ENCODE measurements at regions not wholly inside any gene's neighbourhood (a gene's known extent, or its start where the extent isn't known, plus 50 kb on each side); places are given as distances from the start of the nearest gene placed in this dataset.

GRCh38 chr13:39144391-39144790 is 106.1 kb downstream of the NHLRC3 start:
- H3K4me1 Mint-ChIP-seq, result peaks cover 14% of the 10 kb centered on the region
- H3K4me3 Mint-ChIP-seq, result no peak overlapping the region
- peaks cover 54% of the 10 kb centered on the region for H3K27me3 Mint-ChIP-seq
- ATAC-seq (no peak), DNase-seq (no peak)
- no peaks in the 10 kb centered on the region for H3K9me3 Mint-ChIP-seq
- H3K27ac Mint-ChIP-seq, result no peak overlapping the region

- H3K9me3 Mint-ChIP-seq, result no peaks in the 10 kb centered on the region
- ATAC-seq (no peak), DNase-seq (no peak)
- H3K27ac Mint-ChIP-seq, result no peak overlapping the region
- peaks cover 14% of the 10 kb centered on the region for H3K4me1 Mint-ChIP-seq
- H3K27me3 Mint-ChIP-seq, result peaks cover 54% of the 10 kb centered on the region
- H3K4me3 Mint-ChIP-seq, result no peak overlapping the region
Observed at GRCh38 chr13:39144941-39145533, 106.8 kb downstream of the NHLRC3 start.

DNA sequence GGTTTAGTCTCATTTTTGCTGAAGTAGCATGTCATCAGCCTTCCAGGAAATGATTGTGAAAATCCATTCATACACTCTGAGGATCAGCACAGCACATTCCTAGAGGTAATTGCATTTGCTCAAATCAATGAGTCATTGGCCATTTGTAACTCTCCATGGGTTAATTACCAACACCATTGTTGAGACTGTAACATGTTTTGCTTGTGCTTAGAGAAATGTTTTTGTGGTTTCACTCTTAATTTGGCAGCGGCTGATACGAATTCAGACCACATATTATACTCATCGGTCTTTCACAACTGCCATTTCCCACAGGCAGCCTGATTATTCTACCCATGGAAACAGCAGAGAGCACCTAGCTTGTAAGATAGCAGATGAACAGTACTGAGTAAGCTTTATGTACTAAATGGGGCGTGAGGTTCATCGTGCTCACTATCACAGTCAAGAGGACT is 110.3 kb downstream of the NHLRC3 start:
- Mint-ChIP-seq H3K4me1 (peaks cover 14% of the 10 kb centered on the region), H3K4me3 (no peak overlapping the region), H3K9me3 (no peaks in the 10 kb centered on the region), H3K27me3 (peaks cover 46% of the 10 kb centered on the region), H3K27ac (no peak overlapping the region)
- no peak for DNase-seq
- ATAC-seq, result peak; percentile 60

DNA sequence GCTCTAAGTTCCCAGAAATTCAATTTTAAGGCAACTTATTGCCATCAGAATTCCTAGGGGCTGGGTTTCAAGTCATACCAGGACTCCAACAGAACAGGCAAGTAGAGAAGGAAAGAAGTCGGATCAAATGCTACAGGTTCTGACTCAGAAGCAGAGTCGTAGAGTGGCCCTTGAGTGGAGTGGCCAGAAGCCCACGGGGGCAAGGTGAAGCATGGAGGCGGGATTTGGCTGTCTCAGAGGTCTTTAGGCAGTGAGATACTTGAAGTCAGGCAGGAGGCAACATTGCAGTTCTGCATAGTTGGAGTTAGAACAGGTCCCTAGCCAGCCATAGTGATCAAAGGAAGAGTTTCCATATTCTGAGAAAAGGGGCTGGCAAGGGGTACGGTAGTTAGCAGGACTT is 111.6 kb downstream of the NHLRC3 start:
- ATAC-seq (no peak), DNase-seq (no peak)
- H3K4me1 Mint-ChIP-seq, result peaks cover 14% of the 10 kb centered on the region
- H3K4me3 Mint-ChIP-seq, result no peak overlapping the region
- no peaks in the 10 kb centered on the region for H3K9me3 Mint-ChIP-seq
- peaks cover 34% of the 10 kb centered on the region for H3K27me3 Mint-ChIP-seq
- H3K27ac Mint-ChIP-seq, result no peak overlapping the region

DNA sequence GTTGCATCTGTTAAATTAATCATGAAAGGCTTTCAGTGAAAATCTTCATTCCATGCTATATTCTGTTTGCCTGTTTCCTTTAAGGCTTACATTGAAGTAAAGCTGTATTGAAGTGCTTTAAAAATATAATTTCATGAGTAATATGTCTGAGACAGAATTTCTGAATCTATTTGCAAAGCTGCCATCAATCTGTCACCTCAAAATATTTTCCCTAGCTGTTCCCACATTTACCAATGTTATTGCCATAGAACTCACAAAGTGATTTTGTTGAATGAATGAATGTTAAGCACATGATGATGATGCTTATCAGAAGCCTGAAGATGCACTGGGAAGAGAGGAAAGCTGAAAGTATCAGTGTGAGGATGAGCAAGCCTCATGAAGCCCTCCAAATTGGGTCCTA is 115.8 kb downstream of the NHLRC3 start:
- DNase-seq, result no peak
- Mint-ChIP-seq H3K9me3 (no peaks in the 10 kb centered on the region), H3K27ac (no peak overlapping the region), H3K4me1 (no peaks in the 10 kb centered on the region), H3K4me3 (no peak overlapping the region), H3K27me3 (peaks cover 22% of the 10 kb centered on the region)
- ATAC-seq, result no peak

GRCh38 chr13:39159393-39159792 is 121.1 kb downstream of the NHLRC3 start:
- DNase-seq (no peak), ATAC-seq (no peak)
- no peaks in the 10 kb centered on the region for H3K4me1 Mint-ChIP-seq
- H3K27ac Mint-ChIP-seq, result no peak overlapping the region
- H3K4me3 Mint-ChIP-seq, result no peak overlapping the region
- peaks cover 26% of the 10 kb centered on the region for H3K27me3 Mint-ChIP-seq
- no peaks in the 10 kb centered on the region for H3K9me3 Mint-ChIP-seq

DNA sequence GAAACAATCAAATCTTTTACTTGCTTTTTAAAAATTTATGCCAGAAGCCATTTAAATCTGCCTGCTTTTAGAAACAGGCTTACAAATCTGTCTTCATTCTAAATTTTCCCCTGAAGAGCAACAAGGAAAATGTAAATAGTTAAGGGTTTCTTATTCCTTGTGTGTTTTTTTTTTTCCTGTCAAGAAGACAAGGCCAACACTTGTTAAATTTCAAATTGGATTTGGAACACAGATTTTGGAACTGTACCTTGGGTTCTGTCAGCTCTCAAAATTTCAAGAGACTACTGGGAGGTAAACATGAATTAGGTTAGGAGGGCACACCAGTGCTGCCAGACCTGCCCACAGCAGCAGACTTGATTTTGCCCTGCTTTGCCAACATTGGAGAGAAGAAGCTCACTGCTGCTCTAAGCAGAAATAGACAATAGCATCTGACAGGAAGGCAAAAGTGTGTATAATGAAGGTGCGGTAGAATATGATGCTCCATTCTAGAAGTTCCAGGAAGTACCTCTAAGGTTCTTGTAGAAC is 121.7 kb downstream of the NHLRC3 start:
- no peaks in the 10 kb centered on the region for H3K4me1 Mint-ChIP-seq
- H3K4me3 Mint-ChIP-seq, result no peak overlapping the region
- no peak overlapping the region for H3K27ac Mint-ChIP-seq
- H3K27me3 Mint-ChIP-seq, result peaks cover 28% of the 10 kb centered on the region
- DNase-seq (no peak), ATAC-seq (no peak)
- no peaks in the 10 kb centered on the region for H3K9me3 Mint-ChIP-seq

GRCh38 chr13:39167018-39167417 is 128.8 kb downstream of the NHLRC3 start:
- Mint-ChIP-seq H3K9me3 (no peaks in the 10 kb centered on the region), H3K27me3 (peaks cover 5% of the 10 kb centered on the region), H3K4me3 (no peak overlapping the region), H3K4me1 (no peaks in the 10 kb centered on the region), H3K27ac (no peak overlapping the region)
- no peak for DNase-seq
- no peak for ATAC-seq

- ATAC-seq (no peak), DNase-seq (no peak)
- H3K27ac Mint-ChIP-seq, result no peak overlapping the region
- no peaks in the 10 kb centered on the region for H3K9me3 Mint-ChIP-seq
- H3K27me3 Mint-ChIP-seq, result peaks cover 12% of the 10 kb centered on the region
- H3K4me3 Mint-ChIP-seq, result no peak overlapping the region
- H3K4me1 Mint-ChIP-seq, result no peaks in the 10 kb centered on the region
Observed at GRCh38 chr13:39170711-39171110, 132.5 kb downstream of the NHLRC3 start.

DNA sequence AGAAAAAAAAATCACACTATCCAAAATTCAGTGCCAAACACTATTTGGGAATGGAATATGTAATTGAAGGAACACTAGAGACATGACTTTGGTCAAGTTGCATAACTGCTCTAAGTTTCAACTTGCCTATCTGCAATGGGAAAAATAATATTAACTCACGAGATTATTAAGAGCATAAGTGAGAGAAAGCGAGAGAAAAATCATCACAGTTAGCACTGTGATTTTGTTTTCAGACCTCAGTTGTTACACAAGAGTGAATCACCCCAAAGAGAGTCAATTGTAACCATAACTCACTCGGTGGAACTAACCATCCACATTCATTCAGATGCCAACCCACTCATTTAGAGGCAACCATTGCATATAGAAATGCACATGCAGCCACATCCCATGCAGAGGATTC is 147.1 kb downstream of the NHLRC3 start:
- Mint-ChIP-seq H3K4me1 (no peaks in the 10 kb centered on the region), H3K27ac (no peak overlapping the region), H3K4me3 (no peak overlapping the region), H3K27me3 (peaks cover 29% of the 10 kb centered on the region), H3K9me3 (no peaks in the 10 kb centered on the region)
- DNase-seq (no peak), ATAC-seq (no peak)

- Mint-ChIP-seq H3K4me3 (no peak overlapping the region), H3K4me1 (no peaks in the 10 kb centered on the region), H3K27ac (no peak overlapping the region), H3K9me3 (no peaks in the 10 kb centered on the region), H3K27me3 (peaks cover 23% of the 10 kb centered on the region)
- DNase-seq (no peak), ATAC-seq (no peak)
Observed at GRCh38 chr13:39186205-39186875, 148.1 kb downstream of the NHLRC3 start.

- Mint-ChIP-seq H3K4me1 (no peaks in the 10 kb centered on the region), H3K27ac (no peak overlapping the region), H3K4me3 (no peak overlapping the region), H3K9me3 (no peaks in the 10 kb centered on the region), H3K27me3 (peaks cover 40% of the 10 kb centered on the region)
- ATAC-seq (no peak), DNase-seq (no peak)
Observed at GRCh38 chr13:39189778-39190177, 151.5 kb downstream of the NHLRC3 start.

- ATAC-seq (peak; percentile 70), DNase-seq (no peak)
- H3K27ac Mint-ChIP-seq, result no peak overlapping the region
- H3K27me3 Mint-ChIP-seq, result peaks cover 26% of the 10 kb centered on the region
- H3K4me1 Mint-ChIP-seq, result no peaks in the 10 kb centered on the region
- no peak overlapping the region for H3K4me3 Mint-ChIP-seq
- no peaks in the 10 kb centered on the region for H3K9me3 Mint-ChIP-seq
Observed at GRCh38 chr13:39196965-39197646, 158.8 kb downstream of the NHLRC3 start.

DNA sequence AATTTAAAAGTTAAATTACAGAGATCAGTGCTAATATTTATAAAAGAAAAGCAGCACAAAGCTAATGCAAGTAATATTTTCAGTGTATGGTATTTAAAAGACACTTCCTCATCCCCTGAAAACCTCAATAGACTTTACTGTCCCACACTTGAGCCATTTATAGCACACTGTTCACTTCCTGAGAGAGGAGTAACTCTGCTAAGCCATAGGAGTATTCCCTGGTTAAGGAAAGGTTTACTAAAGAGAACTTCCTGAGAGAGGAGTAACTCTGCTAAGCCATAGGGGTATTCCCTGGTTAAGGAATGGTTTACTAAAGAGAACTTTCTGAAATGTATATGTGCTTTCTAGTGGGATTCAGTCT is 159.4 kb downstream of the NHLRC3 start:
- no peak overlapping the region for H3K4me3 Mint-ChIP-seq

DNA sequence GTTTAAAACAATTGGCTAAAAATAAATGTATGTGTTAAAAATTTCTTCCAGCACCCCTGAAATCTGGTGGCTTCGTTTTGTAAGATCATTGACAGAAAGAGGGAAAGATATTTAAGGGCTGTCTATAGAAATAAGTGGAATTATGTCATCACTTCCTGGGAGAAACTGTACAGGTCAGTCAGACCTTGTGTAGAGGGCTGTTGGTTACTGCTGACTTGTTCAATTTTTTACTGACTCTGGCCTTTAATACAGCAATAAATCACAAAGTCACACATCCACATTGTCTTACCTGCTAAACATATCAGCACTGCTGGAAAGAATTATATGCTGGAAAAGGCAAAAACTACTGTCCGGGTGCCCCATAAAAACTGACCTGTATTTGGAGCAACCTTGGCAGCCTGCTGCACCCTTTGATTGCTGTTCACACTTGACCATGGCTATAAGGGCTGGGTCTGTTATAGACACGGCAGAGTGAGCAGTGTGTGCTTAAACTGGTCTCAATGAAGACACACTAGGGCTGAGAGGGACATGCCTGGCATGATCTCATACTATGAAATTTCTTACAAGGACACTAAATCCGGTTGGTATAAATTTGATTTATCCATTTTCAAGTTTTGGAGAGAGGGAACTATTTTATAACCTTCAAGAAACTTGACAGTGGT is 162.1 kb downstream of the NHLRC3 start:
- peaks cover 20% of the 10 kb centered on the region for H3K27me3 Mint-ChIP-seq
- no peak for DNase-seq
- H3K27ac Mint-ChIP-seq, result peak overlapping the region in 1 of 2 donors; percentile 48
- H3K4me1 Mint-ChIP-seq, result no peaks in the 10 kb centered on the region
- no peak overlapping the region for H3K4me3 Mint-ChIP-seq
- ATAC-seq, result no peak
- no peaks in the 10 kb centered on the region for H3K9me3 Mint-ChIP-seq

More for the DNA sequence above, 159.4 kb downstream of the NHLRC3 start:
- ATAC-seq, result no peak
- DNase-seq, result no peak
- Mint-ChIP-seq H3K27ac (no peak overlapping the region), H3K9me3 (no peaks in the 10 kb centered on the region), H3K4me1 (no peaks in the 10 kb centered on the region), H3K27me3 (peaks cover 26% of the 10 kb centered on the region)

GRCh38 chr13:39201180-39201579 is 162.9 kb downstream of the NHLRC3 start:
- ATAC-seq (no peak), DNase-seq (no peak)
- no peaks in the 10 kb centered on the region for H3K9me3 Mint-ChIP-seq
- H3K4me1 Mint-ChIP-seq, result no peaks in the 10 kb centered on the region
- H3K4me3 Mint-ChIP-seq, result no peak overlapping the region
- peaks cover 20% of the 10 kb centered on the region for H3K27me3 Mint-ChIP-seq
- H3K27ac Mint-ChIP-seq, result no peak overlapping the region

Measured in stimulated activated naive CD8-positive, alpha-beta T cell treated with anti-CD3 and anti-CD28 coated beads, Interleukin-15, amount 100 ng/mL, for 72 hours (primary cell).